ENCODE measurements at regions not wholly inside any gene's neighbourhood (a gene's known extent, or its start where the extent isn't known, plus 50 kb on each side); places are given as distances from the start of the nearest gene placed in this dataset.

DNA sequence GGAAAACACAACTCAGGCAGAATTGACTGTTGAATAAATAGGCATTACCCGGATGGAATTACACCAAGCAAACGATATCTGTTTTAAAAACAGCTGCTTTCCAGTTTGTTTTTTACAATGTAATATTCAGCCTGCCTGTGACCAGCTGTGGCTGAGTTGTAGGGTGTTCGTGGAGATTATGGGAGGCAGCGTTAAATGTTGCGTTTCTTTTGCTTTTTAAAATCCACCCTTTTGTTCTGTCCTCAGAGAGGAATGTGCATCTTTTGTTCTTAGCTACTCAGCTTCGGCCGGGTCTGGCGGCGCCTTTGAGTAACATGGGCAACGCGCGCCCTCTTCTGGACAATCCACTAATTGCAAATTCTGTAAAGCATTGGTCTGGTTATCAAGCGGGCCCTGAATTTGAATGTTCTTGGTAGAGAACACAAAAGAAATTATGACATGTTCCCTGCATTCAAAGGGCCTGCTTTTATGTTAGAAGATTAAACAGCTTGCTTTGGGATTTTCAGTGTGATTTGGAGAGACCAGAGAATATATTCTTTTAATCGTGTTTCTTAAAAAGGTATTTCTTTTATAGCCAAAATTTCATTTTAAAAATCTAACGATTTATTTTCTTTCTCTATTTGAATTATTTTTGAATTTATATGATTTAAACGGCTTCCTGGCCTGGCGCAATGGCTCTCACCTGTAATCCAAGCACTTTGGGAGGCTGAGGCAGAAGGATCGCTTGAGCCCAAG lies 76.3 kb upstream of the TRIM2 start:
- no peak overlapping the region for H3K27ac Mint-ChIP-seq (ENCODE audit: unreplicated experiment)
- no TSS peak for BruUV-seq (replicated peaks)
- intact Hi-C loops (cut with micrococcal nuclease; ENCODE audit: unreplicated experiment) = loop anchor here (1.0 kb wide), 4 partner anchors 45 to 349 kb away; partner anchors contain the start of genes ARFIP1, FHDC1 and TIGD4
- CTCF ChIA-PET = interaction anchor here (0.6 to 3.2 kb wide), 15 partner anchors 15 to 627 kb away, joined by 3 to 143 read pairs (median 3); partner anchors contain the start of gene FHDC1
- Histone ChIP-seq H3K4me3 (ENCODE audit: low read depth, low read length) (no peak overlapping the region), H3K36me3 (ENCODE audit: control insufficient read depth, insufficient read depth, low read length) (no peaks in the 10 kb centered on the region), H3K4me1 (peaks cover 15% of the 10 kb centered on the region), H3K9me3 (no peaks in the 10 kb centered on the region), H3K27me3 (replicated peaks; ENCODE audit: control insufficient read depth, insufficient read depth, low read length) (no peaks in the 10 kb centered on the region)
- POLR2A ChIA-PET = interaction anchor here (0.6 kb wide), 2 partner anchors 192 to 506 kb away, joined by 3 read pairs; partner anchors contain the start of gene FHDC1
- H3K27me3 Mint-ChIP-seq (ENCODE audit: insufficient read depth, unreplicated experiment) = no peaks in the 10 kb centered on the region
- TF ChIP-seq, protein P1, sequence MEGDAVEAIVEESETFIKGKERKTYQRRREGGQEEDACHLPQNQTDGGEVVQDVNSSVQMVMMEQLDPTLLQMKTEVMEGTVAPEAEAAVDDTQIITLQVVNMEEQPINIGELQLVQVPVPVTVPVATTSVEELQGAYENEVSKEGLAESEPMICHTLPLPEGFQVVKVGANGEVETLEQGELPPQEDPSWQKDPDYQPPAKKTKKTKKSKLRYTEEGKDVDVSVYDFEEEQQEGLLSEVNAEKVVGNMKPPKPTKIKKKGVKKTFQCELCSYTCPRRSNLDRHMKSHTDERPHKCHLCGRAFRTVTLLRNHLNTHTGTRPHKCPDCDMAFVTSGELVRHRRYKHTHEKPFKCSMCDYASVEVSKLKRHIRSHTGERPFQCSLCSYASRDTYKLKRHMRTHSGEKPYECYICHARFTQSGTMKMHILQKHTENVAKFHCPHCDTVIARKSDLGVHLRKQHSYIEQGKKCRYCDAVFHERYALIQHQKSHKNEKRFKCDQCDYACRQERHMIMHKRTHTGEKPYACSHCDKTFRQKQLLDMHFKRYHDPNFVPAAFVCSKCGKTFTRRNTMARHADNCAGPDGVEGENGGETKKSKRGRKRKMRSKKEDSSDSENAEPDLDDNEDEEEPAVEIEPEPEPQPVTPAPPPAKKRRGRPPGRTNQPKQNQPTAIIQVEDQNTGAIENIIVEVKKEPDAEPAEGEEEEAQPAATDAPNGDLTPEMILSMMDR (IDR thresholded peaks at IDR 0.05; ENCODE audit: insufficient read depth in 1 of 2, low read depth in 1 of 2, low read length in 1 of 2, severe bottlenecking in 1 of 2, unreplicated experiment in 1 of 2) = peak; percentile 74 to 82
- H3K4me3 Mint-ChIP-seq (ENCODE audit: unreplicated experiment) = peak overlapping the region; percentile 49
- DNase-seq = peak; percentile 77 to 86
- H3K4me1 Mint-ChIP-seq (ENCODE audit: low read depth, unreplicated experiment) = peaks cover 7% of the 10 kb centered on the region
- H3K36me3 Mint-ChIP-seq (ENCODE audit: insufficient read depth, unreplicated experiment) = no peaks in the 10 kb centered on the region
- no peaks in the 10 kb centered on the region for H3K9me3 Mint-ChIP-seq (ENCODE audit: unreplicated experiment)

DNA sequence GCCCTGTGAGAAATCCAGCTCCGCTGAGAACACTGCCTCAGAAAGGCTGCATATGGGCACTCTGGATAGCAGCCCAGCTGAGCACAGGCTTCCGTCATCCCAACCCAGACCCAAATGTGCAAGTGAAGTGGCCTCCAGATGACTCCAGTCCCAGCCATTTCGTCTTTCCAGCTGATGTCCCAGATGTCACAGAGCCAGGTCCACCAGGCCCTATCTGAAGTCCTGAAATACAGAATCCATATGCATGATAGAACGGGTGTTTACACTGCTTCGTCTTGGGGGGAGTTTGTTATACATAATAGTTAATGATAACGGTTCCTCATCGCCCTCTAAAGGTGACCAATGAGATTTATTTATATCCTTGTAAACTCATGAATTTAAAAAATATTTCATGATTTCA lies 72.6 kb upstream of the TRIM2 start:
- Mint-ChIP-seq H3K27me3 (ENCODE audit: insufficient read depth, unreplicated experiment) (no peaks in the 10 kb centered on the region), H3K27ac (ENCODE audit: unreplicated experiment) (no peak overlapping the region), H3K9me3 (ENCODE audit: unreplicated experiment) (no peaks in the 10 kb centered on the region), H3K36me3 (ENCODE audit: insufficient read depth, unreplicated experiment) (peaks cover 10% of the 10 kb centered on the region), H3K4me3 (ENCODE audit: unreplicated experiment) (no peak overlapping the region), H3K4me1 (ENCODE audit: low read depth, unreplicated experiment) (peaks cover 20% of the 10 kb centered on the region)
- intact Hi-C loops (cut with micrococcal nuclease; ENCODE audit: unreplicated experiment) = no loop called here
- H3K9me3 ChIP-seq = no peaks in the 10 kb centered on the region
- TF ChIP-seq, protein P1 (IDR thresholded peaks at IDR 0.05; ENCODE audit: insufficient read depth in 1 of 2, low read depth in 1 of 2, low read length in 1 of 2, severe bottlenecking in 1 of 2, unreplicated experiment in 1 of 2) = no peak
- no TSS peak for BruUV-seq (replicated peaks)
- H3K27me3 ChIP-seq (replicated peaks; ENCODE audit: control insufficient read depth, insufficient read depth, low read length) = no peaks in the 10 kb centered on the region
- CTCF ChIA-PET = no interaction called here
- no peak overlapping the region for H3K4me3 ChIP-seq (ENCODE audit: low read depth, low read length)
- peaks cover 30% of the 10 kb centered on the region for H3K4me1 ChIP-seq
- DNase-seq = no peak
- POLR2A ChIA-PET = no interaction called here
- H3K36me3 ChIP-seq (ENCODE audit: control insufficient read depth, insufficient read depth, low read length) = no peaks in the 10 kb centered on the region; the same call in 1 of the 2 replicates

DNA sequence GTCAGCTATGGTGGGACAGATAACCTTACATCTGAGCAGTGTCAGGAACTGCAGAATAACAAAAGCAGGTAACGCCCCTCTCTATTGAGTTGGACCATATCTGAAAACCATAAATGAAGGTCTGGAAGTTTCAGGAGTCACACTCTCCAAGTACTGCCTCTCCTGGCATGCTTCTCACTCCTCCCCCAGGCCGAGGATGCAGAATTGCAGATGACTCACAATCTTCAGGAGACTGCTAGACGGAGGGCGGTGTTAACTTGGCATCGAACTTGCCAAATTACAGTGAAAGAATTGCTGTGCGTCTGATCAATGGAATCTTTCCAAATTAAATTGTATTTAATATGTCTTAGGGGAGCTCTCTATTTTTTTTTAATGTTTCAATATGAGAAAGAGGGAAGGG lies 67.1 kb upstream of the TRIM2 start:
- TF ChIP-seq, protein P1 (IDR thresholded peaks at IDR 0.05; ENCODE audit: insufficient read depth in 1 of 2, low read depth in 1 of 2, low read length in 1 of 2, severe bottlenecking in 1 of 2, unreplicated experiment in 1 of 2) = no peak
- H3K9me3 ChIP-seq = no peaks in the 10 kb centered on the region
- H3K36me3 ChIP-seq (ENCODE audit: control insufficient read depth, insufficient read depth, low read length) = no peaks in the 10 kb centered on the region; the same call in 1 of the 2 replicates
- no peaks in the 10 kb centered on the region for H3K9me3 Mint-ChIP-seq (ENCODE audit: unreplicated experiment)
- intact Hi-C loops (cut with micrococcal nuclease; ENCODE audit: unreplicated experiment) = no loop called here
- no peaks in the 10 kb centered on the region for H3K27me3 ChIP-seq (replicated peaks; ENCODE audit: control insufficient read depth, insufficient read depth, low read length)
- ChIA-PET POLR2A (no interaction called here), CTCF (no interaction called here)
- peaks cover 16% of the 10 kb centered on the region for H3K36me3 Mint-ChIP-seq (ENCODE audit: insufficient read depth, unreplicated experiment)
- no peak overlapping the region for H3K27ac Mint-ChIP-seq (ENCODE audit: unreplicated experiment)
- DNase-seq = no peak
- no peak overlapping the region for H3K4me3 ChIP-seq (ENCODE audit: low read depth, low read length)
- H3K4me3 Mint-ChIP-seq (ENCODE audit: unreplicated experiment) = no peak overlapping the region
- H3K4me1 ChIP-seq = peaks cover 18% of the 10 kb centered on the region
- H3K4me1 Mint-ChIP-seq (ENCODE audit: low read depth, unreplicated experiment) = peaks cover 25% of the 10 kb centered on the region
- BruUV-seq (replicated peaks) = no TSS peak
- H3K27me3 Mint-ChIP-seq (ENCODE audit: insufficient read depth, unreplicated experiment) = no peaks in the 10 kb centered on the region

Measured in Caco-2 (cell line).